ENCODE measurements at regions not wholly inside any gene's neighbourhood (a gene's known extent, or its start where the extent isn't known, plus 50 kb on each side); places are given as distances from the start of the nearest gene placed in this dataset.

- H3K27ac ChIP-seq (ENCODE audit: low read depth, low read length, poor library complexity, severe bottlenecking), result no peak overlapping the region
- H3K36me3 ChIP-seq (ENCODE audit: insufficient read depth, low read length), result no peaks in the 10 kb centered on the region
- no peaks in the 10 kb centered on the region for H3K4me1 ChIP-seq (ENCODE audit: insufficient read depth, low read length, poor library complexity, severe bottlenecking)
- ChIA-PET CTCF (ENCODE audit: unreplicated experiment) (no interaction called here), POLR2A (interaction anchor here (1.2 kb wide), 1 partner anchor 11 kb away, joined by 3 read pairs; no protein-coding TSS in a partner anchor)
- no peak for TF ChIP-seq CTCF (conservative IDR thresholded peaks at IDR 0.05; ENCODE audit: low read length)
- no peak for TF ChIP-seq EZH2phosphoT487 (IDR thresholded peaks at IDR 0.05; ENCODE audit: borderline replicate concordance, low read depth, low read length)
- H3K4me3 ChIP-seq (ENCODE audit: low read depth, low read length, poor library complexity, severe bottlenecking), result no peak overlapping the region
- no peaks in the 10 kb centered on the region for H3K9me3 ChIP-seq (ENCODE audit: low read length)
- no peak overlapping the region for H2AFZ ChIP-seq (ENCODE audit: low read length)
- no peak for DNase-seq (ENCODE audit: low spot score)
- H4K20me1 ChIP-seq (ENCODE audit: insufficient read depth, low read length), result no peaks in the 10 kb centered on the region
- intact Hi-C loops (cut with micrococcal nuclease; ENCODE audit: unreplicated experiment), result no loop called here
- H3K79me2 ChIP-seq (ENCODE audit: insufficient read depth, low read depth, low read length), result no peaks in the 10 kb centered on the region
- H3K4me2 ChIP-seq (ENCODE audit: low read length), result no peak overlapping the region
- BruUV-seq (replicated peaks), result no TSS peak
- no peaks in the 10 kb centered on the region for H3K9me2 ChIP-seq (ENCODE audit: insufficient read depth, low read length)
These were observed 65.7 kb upstream of the ATG10 start for GRCh38 chr5:81906086-81906485.

- H3K4me2 ChIP-seq (ENCODE audit: low read length), result no peak overlapping the region
- intact Hi-C loops (cut with micrococcal nuclease; ENCODE audit: unreplicated experiment), result no loop called here
- H2AFZ ChIP-seq (ENCODE audit: low read length), result no peak overlapping the region
- no peaks in the 10 kb centered on the region for H4K20me1 ChIP-seq (ENCODE audit: insufficient read depth, low read length)
- H3K9me2 ChIP-seq (ENCODE audit: insufficient read depth, low read length), result no peaks in the 10 kb centered on the region
- DNase-seq (ENCODE audit: low spot score), result no peak
- H3K36me3 ChIP-seq (ENCODE audit: insufficient read depth, low read length), result no peaks in the 10 kb centered on the region
- ChIA-PET CTCF (ENCODE audit: unreplicated experiment) (no interaction called here), POLR2A (no interaction called here)
- H3K4me3 ChIP-seq (ENCODE audit: low read depth, low read length, poor library complexity, severe bottlenecking), result no peak overlapping the region
- no TSS peak for BruUV-seq (replicated peaks)
- no peaks in the 10 kb centered on the region for H3K79me2 ChIP-seq (ENCODE audit: insufficient read depth, low read depth, low read length)
- TF ChIP-seq EZH2phosphoT487 (IDR thresholded peaks at IDR 0.05; ENCODE audit: borderline replicate concordance, low read depth, low read length) (no peak), CTCF (conservative IDR thresholded peaks at IDR 0.05; ENCODE audit: low read length) (no peak)
- no peaks in the 10 kb centered on the region for H3K4me1 ChIP-seq (ENCODE audit: insufficient read depth, low read length, poor library complexity, severe bottlenecking)
- H3K9me3 ChIP-seq (ENCODE audit: low read length), result no peaks in the 10 kb centered on the region
- no peak overlapping the region for H3K27ac ChIP-seq (ENCODE audit: low read depth, low read length, poor library complexity, severe bottlenecking)
These were observed 67.0 kb upstream of the ATG10 start for GRCh38 chr5:81904861-81905260.

- H3K4me3 ChIP-seq (ENCODE audit: low read depth, low read length, poor library complexity, severe bottlenecking), result no peak overlapping the region
- no peak for DNase-seq (ENCODE audit: low spot score)
- H3K4me2 ChIP-seq (ENCODE audit: low read length), result no peak overlapping the region
- CTCF ChIA-PET (ENCODE audit: unreplicated experiment), result no interaction called here
- no peak overlapping the region for H2AFZ ChIP-seq (ENCODE audit: low read length)
- no TSS peak for BruUV-seq (replicated peaks)
- H3K9me3 ChIP-seq (ENCODE audit: low read length), result no peaks in the 10 kb centered on the region
- TF ChIP-seq EZH2phosphoT487 (IDR thresholded peaks at IDR 0.05; ENCODE audit: borderline replicate concordance, low read depth, low read length) (no peak), CTCF (conservative IDR thresholded peaks at IDR 0.05; ENCODE audit: low read length) (no peak)
- no peaks in the 10 kb centered on the region for H3K36me3 ChIP-seq (ENCODE audit: insufficient read depth, low read length)
- intact Hi-C loops (cut with micrococcal nuclease; ENCODE audit: unreplicated experiment), result no loop called here
- H3K79me2 ChIP-seq (ENCODE audit: insufficient read depth, low read depth, low read length), result no peaks in the 10 kb centered on the region
- no peak overlapping the region for H3K27ac ChIP-seq (ENCODE audit: low read depth, low read length, poor library complexity, severe bottlenecking)
- no peaks in the 10 kb centered on the region for H3K9me2 ChIP-seq (ENCODE audit: insufficient read depth, low read length)
- POLR2A ChIA-PET, result interaction anchor here (0.9 kb wide), 1 partner anchor 10 kb away, joined by 4 read pairs; no protein-coding TSS in a partner anchor
- no peaks in the 10 kb centered on the region for H3K4me1 ChIP-seq (ENCODE audit: insufficient read depth, low read length, poor library complexity, severe bottlenecking)
- H4K20me1 ChIP-seq (ENCODE audit: insufficient read depth, low read length), result no peaks in the 10 kb centered on the region
These were observed 67.7 kb upstream of the ATG10 start for GRCh38 chr5:81904166-81904565.
